Fibroblast of lung (primary cell): ENCODE measurements at regions not wholly inside any gene's neighbourhood (a gene's known extent, or its start where the extent isn't known, plus 50 kb on each side); places are given as distances from the start of the nearest gene placed in this dataset.

Source experiments
- DNase-seq, 2 donors: peaks; one replicate each; pipeline versions ENCODE4 v3.0.0 to v3.0.0-alpha.2; 2010; ENCODE audit warnings: low read depth in 2 of 2
- H2AFZ ChIP-seq: 2 replicates; pipeline ENCODE4 v1.5.1; 2012; ENCODE audit warnings: low read length, control low read depth, inconsistent platforms
- H3K27ac ChIP-seq: 2 replicates; pipeline ENCODE4 v1.5.1; 2011; ENCODE audit warnings: low read length, control low read depth; ENCODE audit not compliant: insufficient read depth
- H3K27me3 ChIP-seq: 2 replicates; pipeline ENCODE4 v1.5.1; 2011; ENCODE audit warnings: mild to moderate bottlenecking, low read length; ENCODE audit not compliant: control insufficient read depth, insufficient read depth
- H3K36me3 ChIP-seq: 2 replicates; pipeline ENCODE4 v1.5.1; 2011; ENCODE audit warnings: low read length; ENCODE audit not compliant: control insufficient read depth, insufficient read depth
- H3K4me1 ChIP-seq: 2 replicates; pipeline ENCODE4 v1.5.1; 2011; ENCODE audit warnings: low read length; ENCODE audit not compliant: control insufficient read depth, insufficient read depth; ENCODE audit errors: extremely low read depth
- H3K4me2 ChIP-seq: 2 replicates; pipeline ENCODE4 v1.5.1; 2011; ENCODE audit warnings: low read length, control low read depth; ENCODE audit not compliant: insufficient read depth; ENCODE audit errors: extremely low read depth
- H3K4me3 ChIP-seq, 4 experiments: fragments of 200-600 bp in 1 of 4; sonication (generic) in 1 of 4; replicated peaks in 1 of 4; 2 replicates each; pipeline ENCODE4 v1.5.1; 2011 to 2016; ENCODE audit warnings: low read length in 4 of 4, low read depth in 3 of 4, mild to moderate bottlenecking in 3 of 4, control low read depth in 2 of 4, inconsistent platforms in 1 of 4, mixed read lengths in 1 of 4; ENCODE audit not compliant: insufficient read depth in 1 of 4; ENCODE audit errors: control extremely low read depth in 1 of 4
- H3K79me2 ChIP-seq: 2 replicates; pipeline ENCODE4 v1.5.1; 2012; ENCODE audit warnings: mild to moderate bottlenecking, low read length, inconsistent platforms; ENCODE audit not compliant: control insufficient read depth, insufficient read depth
- H3K9ac ChIP-seq: 2 replicates; pipeline ENCODE4 v1.5.1; 2011; ENCODE audit warnings: mild to moderate bottlenecking, low read length, control low read depth; ENCODE audit not compliant: insufficient read depth
- H3K9me3 ChIP-seq: 2 replicates; pipeline ENCODE4 v1.5.1; 2012; ENCODE audit warnings: low read depth, low read length; ENCODE audit not compliant: control insufficient read depth, insufficient read depth
- H4K20me1 ChIP-seq: 2 replicates; pipeline ENCODE4 v1.5.1; 2011; ENCODE audit warnings: low read length; ENCODE audit not compliant: control insufficient read depth, insufficient read depth; ENCODE audit errors: extremely low read depth
- CTCF ChIP-seq, 2 donors: IDR thresholded peaks in 1 of 2; conservative IDR thresholded peaks in 1 of 2; 1 replicate in 1 of 2; 2 replicates in 1 of 2; pipeline ENCODE4 v1.5.1; 2011 to 2012; ENCODE audit warnings: low read length in 2 of 2, control low read depth in 1 of 2, inconsistent platforms in 1 of 2, low read depth in 1 of 2, mild to moderate bottlenecking in 1 of 2
- EZH2 ChIP-seq: IDR thresholded peaks from 2 replicates; pipeline ENCODE4 v1.5.1; 2012; ENCODE audit warnings: low read length, control low read depth, mild to moderate bottlenecking; ENCODE audit errors: missing control alignments

- H2AFZ ChIP-seq = no peak overlapping the region
- H3K79me2 ChIP-seq = no peaks in the 10 kb centered on the region
- H4K20me1 ChIP-seq = no peaks in the 10 kb centered on the region
- H3K27me3 ChIP-seq = no peaks in the 10 kb centered on the region
- no peak overlapping the region for H3K27ac ChIP-seq
- no peaks in the 10 kb centered on the region for H3K9me3 ChIP-seq
- no peaks in the 10 kb centered on the region for H3K4me1 ChIP-seq
- no peak for TF ChIP-seq EZH2
- no peak for TF ChIP-seq CTCF (conservative IDR thresholded peaks at IDR 0.05 in 1 of 2, IDR thresholded peaks at IDR 0.05 in 1 of 2; ENCODE audit: low read depth in 1 of 2, low read length in 2 of 2)
- H3K36me3 ChIP-seq = no peaks in the 10 kb centered on the region
- no peak for DNase-seq
- no peak overlapping the region for H3K4me3 ChIP-seq
- H3K9ac ChIP-seq = no peak overlapping the region
- no peak overlapping the region for H3K4me2 ChIP-seq
These were observed 869.2 kb downstream of the IGSF11 start for GRCh38 chr3:118165413-118165812.

- Histone ChIP-seq H2AFZ (no peak overlapping the region), H3K27ac (no peak overlapping the region), H3K36me3 (no peaks in the 10 kb centered on the region), H3K9me3 (no peaks in the 10 kb centered on the region), H3K9ac (no peak overlapping the region), H3K79me2 (no peaks in the 10 kb centered on the region), H3K4me3 (no peak overlapping the region), H4K20me1 (no peaks in the 10 kb centered on the region), H3K4me1 (no peaks in the 10 kb centered on the region), H3K4me2 (no peak overlapping the region), H3K27me3 (no peaks in the 10 kb centered on the region)
- TF ChIP-seq CTCF (conservative IDR thresholded peaks at IDR 0.05 in 1 of 2, IDR thresholded peaks at IDR 0.05 in 1 of 2; ENCODE audit: low read depth in 1 of 2, low read length in 2 of 2) = no peak
- no peak for TF ChIP-seq EZH2
- DNase-seq = no peak
These were observed 867.1 kb downstream of the IGSF11 start for GRCh38 chr3:118167571-118167970.

- Histone ChIP-seq H3K4me3 (no peak overlapping the region), H2AFZ (no peak overlapping the region), H3K27me3 (no peaks in the 10 kb centered on the region), H3K79me2 (no peaks in the 10 kb centered on the region), H3K9ac (no peak overlapping the region), H3K9me3 (no peaks in the 10 kb centered on the region), H3K36me3 (no peaks in the 10 kb centered on the region), H3K4me2 (no peak overlapping the region), H3K4me1 (no peaks in the 10 kb centered on the region), H3K27ac (no peak overlapping the region), H4K20me1 (no peaks in the 10 kb centered on the region)
- no peak for DNase-seq
- TF ChIP-seq CTCF (conservative IDR thresholded peaks at IDR 0.05 in 1 of 2, IDR thresholded peaks at IDR 0.05 in 1 of 2; ENCODE audit: low read depth in 1 of 2, low read length in 2 of 2) = no peak
- TF ChIP-seq EZH2 = no peak
These were observed 866.5 kb downstream of the IGSF11 start for GRCh38 chr3:118168175-118168574.
